Epithelial cell of proximal tubule (primary cell): ENCODE measurements at regions not wholly inside any gene's neighbourhood (a gene's known extent, or its start where the extent isn't known, plus 50 kb on each side); places are given as distances from the start of the nearest gene placed in this dataset.

Experiments
- DNase-seq: peaks from one replicate; pipeline ENCODE4 v3.0.0-alpha.2; 2011; ENCODE audit warnings: low read depth
- H3K4me3 ChIP-seq: 2 replicates; pipeline ENCODE4 v1.5.1; 2011; ENCODE audit warnings: low read depth, mild to moderate bottlenecking, low read length
- CTCF ChIP-seq: conservative IDR thresholded peaks from 2 replicates; pipeline ENCODE4 v1.5.1; 2012; ENCODE audit warnings: low read depth, mild to moderate bottlenecking, low read length

- TF ChIP-seq CTCF, result no peak
- DNase-seq, result no peak
- H3K4me3 ChIP-seq, result no peak overlapping the region
Observed at GRCh38 chr15:46556010-46556409, 921.2 kb downstream of the SQOR start.

- TF ChIP-seq CTCF, result no peak
- no peak overlapping the region for H3K4me3 ChIP-seq
- DNase-seq, result no peak
Observed at GRCh38 chr15:46556559-46557379, 921.9 kb downstream of the SQOR start.

- DNase-seq, result no peak
- no peak overlapping the region for H3K4me3 ChIP-seq
- no peak for TF ChIP-seq CTCF
Observed at GRCh38 chr15:46567968-46568367, 933.1 kb downstream of the SQOR start.

- no peak overlapping the region for H3K4me3 ChIP-seq
- DNase-seq, result no peak
- no peak for TF ChIP-seq CTCF
Observed at GRCh38 chr15:46569781-46570180, 935.0 kb downstream of the SQOR start.

GRCh38 chr15:46576646-46577395 is 942.0 kb downstream of the SQOR start:
- DNase-seq, result no peak
- no peak for TF ChIP-seq CTCF
- no peak overlapping the region for H3K4me3 ChIP-seq

- no peak for DNase-seq
- no peak for TF ChIP-seq CTCF
- no peak overlapping the region for H3K4me3 ChIP-seq
Observed at GRCh38 chr15:46577767-46578166, 942.9 kb downstream of the SQOR start.
